ENCODE measurements at regions not wholly inside any gene's neighbourhood (a gene's known extent, or its start where the extent isn't known, plus 50 kb on each side); places are given as distances from the start of the nearest gene placed in this dataset.

- Histone ChIP-seq H3K4me3 (ENCODE audit: low read depth, low read length) (no peak overlapping the region), H3K9me3 (ENCODE audit: severe bottlenecking) (no peaks in the 10 kb centered on the region), H3K27ac (no peak overlapping the region), H3K27me3 (ENCODE audit: insufficient read depth, low read depth, severe bottlenecking) (no peaks in the 10 kb centered on the region), H3K36me3 (no peaks in the 10 kb centered on the region)
- no peak for TF ChIP-seq CTCF (IDR thresholded peaks at IDR 0.05; ENCODE audit: low read depth, low read length)
- no peak for DNase-seq
Observed at GRCh38 chr2:58364098-58364497, 123.0 kb upstream of the FANCL start.

- TF ChIP-seq CTCF (IDR thresholded peaks at IDR 0.05; ENCODE audit: low read depth, low read length) = no peak
Observed at GRCh38 chr2:58358026-58358425, 116.9 kb upstream of the FANCL start.

GRCh38 chr2:58357521-58357920 is 116.4 kb upstream of the FANCL start:
- DNase-seq = no peak
- no peak overlapping the region for H3K27ac ChIP-seq
- H3K9me3 ChIP-seq (ENCODE audit: severe bottlenecking) = no peaks in the 10 kb centered on the region
- no peaks in the 10 kb centered on the region for H3K36me3 ChIP-seq
- no peak overlapping the region for H3K4me3 ChIP-seq (ENCODE audit: low read depth, low read length)
- H3K27me3 ChIP-seq (ENCODE audit: insufficient read depth, low read depth, severe bottlenecking) = no peaks in the 10 kb centered on the region
- TF ChIP-seq CTCF (IDR thresholded peaks at IDR 0.05; ENCODE audit: low read depth, low read length) = no peak

More at GRCh38 chr2:58358026-58358425, 116.9 kb upstream of the FANCL start:
- H3K9me3 ChIP-seq (ENCODE audit: severe bottlenecking) = no peaks in the 10 kb centered on the region
- no peak for DNase-seq
- H3K27me3 ChIP-seq (ENCODE audit: insufficient read depth, low read depth, severe bottlenecking) = no peaks in the 10 kb centered on the region
- no peak overlapping the region for H3K4me3 ChIP-seq (ENCODE audit: low read depth, low read length)
- H3K27ac ChIP-seq = no peak overlapping the region
- no peaks in the 10 kb centered on the region for H3K36me3 ChIP-seq

GRCh38 chr2:58354230-58354629 is 113.1 kb upstream of the FANCL start:
- H3K27me3 ChIP-seq (ENCODE audit: insufficient read depth, low read depth, severe bottlenecking) = no peaks in the 10 kb centered on the region
- no peak overlapping the region for H3K27ac ChIP-seq
- no peak overlapping the region for H3K4me3 ChIP-seq (ENCODE audit: low read depth, low read length)
- DNase-seq = no peak
- TF ChIP-seq CTCF (IDR thresholded peaks at IDR 0.05; ENCODE audit: low read depth, low read length) = no peak
- H3K36me3 ChIP-seq = no peaks in the 10 kb centered on the region
- no peaks in the 10 kb centered on the region for H3K9me3 ChIP-seq (ENCODE audit: severe bottlenecking)

- Histone ChIP-seq H3K27ac (no peak overlapping the region), H3K27me3 (ENCODE audit: insufficient read depth, low read depth, severe bottlenecking) (no peaks in the 10 kb centered on the region), H3K4me3 (ENCODE audit: low read depth, low read length) (no peak overlapping the region), H3K9me3 (ENCODE audit: severe bottlenecking) (no peaks in the 10 kb centered on the region), H3K36me3 (no peaks in the 10 kb centered on the region)
- TF ChIP-seq CTCF (IDR thresholded peaks at IDR 0.05; ENCODE audit: low read depth, low read length) = no peak
- DNase-seq = no peak
Observed at GRCh38 chr2:58350484-58350883, 109.4 kb upstream of the FANCL start.

- Histone ChIP-seq H3K4me3 (ENCODE audit: low read depth, low read length) (no peak overlapping the region), H3K27ac (no peak overlapping the region), H3K36me3 (no peaks in the 10 kb centered on the region), H3K9me3 (ENCODE audit: severe bottlenecking) (no peaks in the 10 kb centered on the region), H3K27me3 (ENCODE audit: insufficient read depth, low read depth, severe bottlenecking) (no peaks in the 10 kb centered on the region)
- TF ChIP-seq CTCF (IDR thresholded peaks at IDR 0.05; ENCODE audit: low read depth, low read length) = no peak
- DNase-seq = no peak
Observed at GRCh38 chr2:58347810-58348209, 106.7 kb upstream of the FANCL start.

Data from WERI-Rb-1 (cell line).